Mucosa of rectum (tissue), 2 donors: ENCODE measurements at regions not wholly inside any gene's neighbourhood (a gene's known extent, or its start where the extent isn't known, plus 50 kb on each side); places are given as distances from the start of the nearest gene placed in this dataset.
"Not testable (repeated sequence)": the region's sequence is repeated elsewhere in the genome, so short reads cannot be mapped to it uniquely, and the experiment has no call there.

Experiments
- H3K27ac ChIP-seq, 2 donors: one replicate each; pipeline ENCODE4 v1.7.0; 2013; ENCODE audit warnings: inconsistent platforms in 2 of 2, low read depth in 2 of 2, low read length in 2 of 2
- H3K27me3 ChIP-seq, 2 donors: one replicate each; pipeline ENCODE4 v1.7.0; 2013; ENCODE audit warnings: low read length in 2 of 2; ENCODE audit not compliant: control insufficient read depth in 2 of 2, insufficient read depth in 2 of 2
- H3K36me3 ChIP-seq, 2 donors: one replicate each; pipeline ENCODE4 v1.7.0; 2013; ENCODE audit warnings: low read length in 2 of 2; ENCODE audit not compliant: control insufficient read depth in 2 of 2, insufficient read depth in 2 of 2
- H3K4me1 ChIP-seq, 2 donors: one replicate each; pipeline ENCODE4 v1.7.0; 2013; ENCODE audit warnings: low read length in 2 of 2, mild to moderate bottlenecking in 1 of 2; ENCODE audit not compliant: control insufficient read depth in 2 of 2, insufficient read depth in 2 of 2
- H3K4me3 ChIP-seq, 2 donors: one replicate each; pipeline ENCODE4 v1.7.0; 2013; ENCODE audit warnings: low read length in 2 of 2
- H3K9ac ChIP-seq, 2 donors: one replicate each; pipeline ENCODE4 v1.7.0; 2013; ENCODE audit warnings: low read length in 2 of 2, low read depth in 1 of 2, mild to moderate bottlenecking in 1 of 2
- H3K9me3 ChIP-seq, 2 donors: one replicate each; pipeline ENCODE4 v1.7.0; 2013; ENCODE audit warnings: low read length in 2 of 2; ENCODE audit not compliant: control insufficient read depth in 2 of 2
- donor health status: healthy.
- donor health status: Normal muscosa, but diverticular disease.

GRCh38 chr2:198544461-198544860, 740.1 kb downstream of the PLCL1 start:
- no peak overlapping the region for H3K9ac ChIP-seq
- H3K9me3 ChIP-seq: no peaks in the 10 kb centered on the region
- no peaks in the 10 kb centered on the region for H3K36me3 ChIP-seq
- H3K4me1 ChIP-seq: no peaks in the 10 kb centered on the region
- no peak overlapping the region for H3K27ac ChIP-seq
- no peak overlapping the region for H3K4me3 ChIP-seq
- H3K27me3 ChIP-seq: no peaks in the 10 kb centered on the region

- H3K36me3 ChIP-seq: no peaks in the 10 kb centered on the region
- H3K9me3 ChIP-seq: no peaks in the 10 kb centered on the region
- no peaks in the 10 kb centered on the region for H3K27me3 ChIP-seq
- no peak overlapping the region for H3K27ac ChIP-seq
- no peak overlapping the region for H3K9ac ChIP-seq
- no peak overlapping the region for H3K4me3 ChIP-seq
- H3K4me1 ChIP-seq: no peaks in the 10 kb centered on the region
Measured at GRCh38 chr2:198534756-198535155, 730.4 kb downstream of the PLCL1 start.

- Histone ChIP-seq H3K36me3 (no peaks in the 10 kb centered on the region), H3K27me3 (no peaks in the 10 kb centered on the region)
Measured at GRCh38 chr2:198525211-198525969, 721.0 kb downstream of the PLCL1 start.

GRCh38 chr2:198523710-198524109, 719.3 kb downstream of the PLCL1 start:
- Histone ChIP-seq H3K27me3 (no peaks in the 10 kb centered on the region), H3K9me3 (no peaks in the 10 kb centered on the region), H3K4me1 (no peaks in the 10 kb centered on the region), H3K36me3 (no peaks in the 10 kb centered on the region), H3K9ac (no peak overlapping the region), H3K4me3 (no peak overlapping the region), H3K27ac (no peak overlapping the region)

More at GRCh38 chr2:198525211-198525969, 721.0 kb downstream of the PLCL1 start:
- no peaks in the 10 kb centered on the region for H3K9me3 ChIP-seq
- H3K9ac ChIP-seq: no peak overlapping the region
- H3K4me3 ChIP-seq: no peak overlapping the region
- no peak overlapping the region for H3K27ac ChIP-seq
- H3K4me1 ChIP-seq: no peaks in the 10 kb centered on the region

GRCh38 chr2:198518935-198519334, 714.5 kb downstream of the PLCL1 start:
- H3K27ac ChIP-seq: no peak overlapping the region
- no peaks in the 10 kb centered on the region for H3K36me3 ChIP-seq

GRCh38 chr2:198517976-198518375, 713.6 kb downstream of the PLCL1 start:
- Histone ChIP-seq H3K36me3 (no peaks in the 10 kb centered on the region), H3K9ac (no peak overlapping the region), H3K27me3 (no peaks in the 10 kb centered on the region), H3K4me3 (no peak overlapping the region), H3K4me1 (no peaks in the 10 kb centered on the region), H3K27ac (no peak overlapping the region), H3K9me3 (no peaks in the 10 kb centered on the region)

More at GRCh38 chr2:198518935-198519334, 714.5 kb downstream of the PLCL1 start:
- H3K4me3 ChIP-seq: no peak overlapping the region
- no peaks in the 10 kb centered on the region for H3K27me3 ChIP-seq
- H3K9me3 ChIP-seq: no peaks in the 10 kb centered on the region
- no peak overlapping the region for H3K9ac ChIP-seq
- H3K4me1 ChIP-seq: no peaks in the 10 kb centered on the region

GRCh38 chr2:198508610-198509009, 704.2 kb downstream of the PLCL1 start:
- not testable (repeated sequence) for H3K27me3 ChIP-seq, H3K4me3 ChIP-seq, H3K4me1 ChIP-seq, H3K9ac ChIP-seq, H3K27ac ChIP-seq, H3K9me3 ChIP-seq, H3K36me3 ChIP-seq

GRCh38 chr2:198499539-198499938, 695.1 kb downstream of the PLCL1 start:
- Histone ChIP-seq H3K27me3 (no peaks in the 10 kb centered on the region), H3K27ac (no peak overlapping the region), H3K9ac (no peak overlapping the region), H3K4me1 (peaks cover 4 to 11% of the 10 kb centered on the region in 2 donors), H3K36me3 (no peaks in the 10 kb centered on the region), H3K4me3 (no peak overlapping the region), H3K9me3 (no peaks in the 10 kb centered on the region)

- no peak overlapping the region for H3K9ac ChIP-seq
- no peaks in the 10 kb centered on the region for H3K36me3 ChIP-seq
- H3K9me3 ChIP-seq: no peaks in the 10 kb centered on the region
- no peak overlapping the region for H3K27ac ChIP-seq
- H3K4me1 ChIP-seq: peaks cover 11 to 18% of the 10 kb centered on the region in 2 donors
- H3K4me3 ChIP-seq: no peak overlapping the region
- H3K27me3 ChIP-seq: no peaks in the 10 kb centered on the region
Measured at GRCh38 chr2:198498516-198498915, 694.1 kb downstream of the PLCL1 start.

- no peak overlapping the region for H3K9ac ChIP-seq
- H3K4me3 ChIP-seq: no peak overlapping the region
- no peaks in the 10 kb centered on the region for H3K27me3 ChIP-seq
- no peaks in the 10 kb centered on the region for H3K9me3 ChIP-seq
- no peaks in the 10 kb centered on the region for H3K36me3 ChIP-seq
- peaks cover 11 to 18% of the 10 kb centered on the region in 2 donors for H3K4me1 ChIP-seq
- no peak overlapping the region for H3K27ac ChIP-seq
Measured at GRCh38 chr2:198498048-198498447, 693.7 kb downstream of the PLCL1 start.
